COLO829 (cell line): ENCODE measurements at regions not wholly inside any gene's neighbourhood (a gene's known extent, or its start where the extent isn't known, plus 50 kb on each side); places are given as distances from the start of the nearest gene placed in this dataset.
A peak's percentile ranks its signal among the peaks of the same experiment; 100 is the strongest.
"Not testable (repeated sequence)": the region's sequence is repeated elsewhere in the genome, so short reads cannot be mapped to it uniquely, and the experiment has no call there.

Source experiments
- DNase-seq: peaks from one replicate; pipeline ENCODE4 v3.0.0; 2012; ENCODE audit warnings: low spot score

GRCh38 chr4:138614398-138615142, 372.4 kb upstream of the SLC7A11 start:
- no peak for DNase-seq

GRCh38 chr4:138612428-138612827, 370.3 kb upstream of the SLC7A11 start:
- no peak for DNase-seq

GRCh38 chr4:138611721-138612120, 369.6 kb upstream of the SLC7A11 start:
- DNase-seq, result no peak

- no peak for DNase-seq
Measured at GRCh38 chr4:138611017-138611416, 368.9 kb upstream of the SLC7A11 start.

- DNase-seq, result peak; percentile 91
Measured at GRCh38 chr4:138609943-138610350, 367.8 kb upstream of the SLC7A11 start.

- DNase-seq, result no peak
Measured at GRCh38 chr4:138604556-138604955, 362.4 kb upstream of the SLC7A11 start.

- no peak for DNase-seq
Measured at GRCh38 chr4:138602664-138603063, 360.5 kb upstream of the SLC7A11 start.

- no peak for DNase-seq
Measured at GRCh38 chr4:138599965-138600364, 357.8 kb upstream of the SLC7A11 start.

GRCh38 chr4:138598226-138598625, 356.1 kb upstream of the SLC7A11 start:
- DNase-seq, result no peak

- DNase-seq, result no peak
Measured at GRCh38 chr4:138596896-138597295, 354.7 kb upstream of the SLC7A11 start.

GRCh38 chr4:138595731-138596460, 353.7 kb upstream of the SLC7A11 start:
- no peak for DNase-seq

GRCh38 chr4:138595171-138595570, 353.0 kb upstream of the SLC7A11 start:
- no peak for DNase-seq

- no peak for DNase-seq
Measured at GRCh38 chr4:138592796-138593195, 350.6 kb upstream of the SLC7A11 start.

- DNase-seq, result no peak
Measured at GRCh38 chr4:138591808-138592207, 349.7 kb upstream of the SLC7A11 start.

GRCh38 chr4:138588501-138588900, 346.4 kb upstream of the SLC7A11 start:
- DNase-seq, result no peak

- DNase-seq, result no peak
Measured at GRCh38 chr4:138579146-138579545, 337.0 kb upstream of the SLC7A11 start.

GRCh38 chr4:138577826-138578225, 335.7 kb upstream of the SLC7A11 start:
- DNase-seq, result not testable (repeated sequence)

GRCh38 chr4:138577145-138577544, 335.0 kb upstream of the SLC7A11 start:
- no peak for DNase-seq

GRCh38 chr4:138576684-138577083, 334.5 kb upstream of the SLC7A11 start:
- DNase-seq, result no peak

GRCh38 chr4:138573246-138573645, 331.1 kb upstream of the SLC7A11 start:
- DNase-seq, result no peak

GRCh38 chr4:138572007-138572406, 329.9 kb upstream of the SLC7A11 start:
- no peak for DNase-seq

- DNase-seq, result no peak
Measured at GRCh38 chr4:138567696-138568095, 325.5 kb upstream of the SLC7A11 start.

- no peak for DNase-seq
Measured at GRCh38 chr4:138565576-138565975, 323.4 kb upstream of the SLC7A11 start.
